ENCODE measurements at regions not wholly inside any gene's neighbourhood (a gene's known extent, or its start where the extent isn't known, plus 50 kb on each side); places are given as distances from the start of the nearest gene placed in this dataset.

DNA sequence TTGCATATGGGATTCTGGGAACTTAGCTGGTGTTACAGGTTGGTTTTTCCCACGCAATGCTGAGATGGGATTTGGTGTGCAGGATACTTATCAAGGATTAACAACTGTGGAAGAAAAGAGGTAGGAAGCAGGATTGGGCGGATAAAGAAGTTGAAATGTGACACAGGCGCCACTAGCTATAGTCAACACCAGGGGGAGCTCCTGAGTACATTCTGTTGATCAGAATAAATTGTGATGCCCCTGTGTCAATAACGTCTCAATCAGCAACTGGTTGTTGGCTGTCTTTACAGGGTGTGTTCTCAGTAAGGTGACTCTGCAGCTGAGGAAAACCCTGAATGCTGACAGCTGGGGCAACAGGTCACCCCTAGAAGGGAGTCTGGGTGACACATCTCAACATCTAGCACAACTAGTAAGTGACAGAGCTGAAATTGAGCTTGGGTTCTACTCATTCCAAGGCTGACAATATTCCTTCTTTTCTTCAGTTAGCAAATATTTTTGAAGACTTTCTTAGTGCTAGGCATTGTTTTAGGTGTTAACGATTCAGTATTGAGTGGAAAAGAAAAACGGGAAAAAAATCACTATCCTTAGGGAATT is 143.0 kb downstream of the ARL6IP6 start:
- no peak for DNase-seq

- no peak for DNase-seq
These were observed 140.3 kb downstream of the ARL6IP6 start for GRCh38 chr2:152858594-152859265.

DNA sequence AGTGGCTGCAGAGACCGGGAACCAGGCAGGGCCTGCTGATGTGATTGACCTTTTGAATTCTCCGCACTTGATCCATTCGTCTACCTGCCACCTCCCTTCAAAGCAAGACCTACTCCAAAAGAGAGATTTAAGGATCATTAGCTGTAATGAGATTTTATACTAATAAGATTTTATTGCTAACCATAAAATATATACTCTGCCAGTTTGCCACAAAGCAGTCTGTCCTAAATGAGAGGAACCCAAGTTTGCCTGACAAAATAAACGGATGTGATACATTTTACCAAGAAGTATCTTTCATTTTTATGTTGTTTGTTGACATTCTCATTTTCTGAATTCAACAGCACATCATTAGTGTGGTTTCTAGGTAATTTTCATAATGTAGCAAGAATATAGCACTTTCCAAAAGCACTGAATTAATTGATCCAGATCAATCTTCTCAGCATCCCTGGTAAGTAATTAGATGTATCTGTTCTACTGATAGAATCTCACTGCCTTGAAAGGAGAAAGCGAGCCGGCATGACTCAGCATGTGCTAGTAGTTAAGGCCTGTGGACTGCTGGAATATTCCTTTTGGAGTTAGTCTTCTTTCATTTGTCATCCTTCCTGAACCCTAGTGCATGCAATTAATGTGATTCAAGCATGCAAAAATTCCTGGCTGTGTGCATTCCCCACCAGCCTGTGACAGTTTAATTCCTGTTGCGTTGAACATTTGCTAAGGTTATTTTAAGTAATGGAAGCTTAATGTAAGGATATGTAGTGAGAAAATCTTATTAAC is 128.5 kb downstream of the ARL6IP6 start:
- DNase-seq: no peak

GRCh38 chr2:152835674-152836073 is 117.3 kb downstream of the ARL6IP6 start:
- DNase-seq: no peak

DNA sequence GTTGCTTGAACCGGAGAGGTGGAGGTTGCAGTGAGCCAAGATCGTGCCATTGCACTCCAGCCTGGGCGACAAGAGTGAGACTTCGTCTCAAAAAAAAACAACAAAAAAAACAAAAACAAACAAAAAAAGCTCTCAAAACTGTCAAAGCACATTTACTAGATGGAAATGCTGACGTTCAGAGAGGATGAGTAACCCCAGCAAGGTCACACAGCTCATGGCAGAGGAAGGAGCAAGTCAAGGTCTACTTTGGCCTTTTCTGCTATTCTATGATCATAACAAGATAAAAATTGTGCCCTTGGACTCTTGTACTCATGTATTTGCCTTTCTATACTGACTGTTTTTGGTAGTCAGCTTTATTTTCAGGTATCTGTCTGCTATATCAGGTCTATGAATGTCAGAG is 109.5 kb downstream of the ARL6IP6 start:
- no peak for DNase-seq

GRCh38 chr2:152826581-152827279 is 108.3 kb downstream of the ARL6IP6 start:
- DNase-seq: no peak

DNA sequence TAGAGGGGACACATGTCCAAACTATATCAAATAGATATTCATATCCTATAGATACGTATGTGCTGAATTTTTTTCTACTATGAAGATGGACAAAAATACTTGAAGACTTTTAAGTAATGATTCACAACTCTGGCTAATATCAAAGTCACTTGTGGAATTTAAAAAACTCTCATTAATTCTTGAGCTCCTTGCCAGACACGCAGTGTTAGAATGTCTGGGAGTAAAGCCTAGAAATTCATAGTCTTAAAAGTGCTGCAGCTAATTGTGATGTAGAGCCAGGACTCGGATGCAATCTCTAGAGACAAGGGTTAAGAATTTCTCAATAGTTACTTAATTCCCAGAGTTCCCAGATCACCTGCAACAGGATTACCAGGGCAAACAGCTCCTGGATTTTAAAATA is 107.4 kb downstream of the ARL6IP6 start:
- no peak for DNase-seq

- no peak for DNase-seq
These were observed 105.5 kb downstream of the ARL6IP6 start for GRCh38 chr2:152823905-152824304.

GRCh38 chr2:152822676-152823075 is 104.3 kb downstream of the ARL6IP6 start:
- DNase-seq: no peak

GRCh38 chr2:152820048-152820447 is 101.6 kb downstream of the ARL6IP6 start:
- no peak for DNase-seq

DNA sequence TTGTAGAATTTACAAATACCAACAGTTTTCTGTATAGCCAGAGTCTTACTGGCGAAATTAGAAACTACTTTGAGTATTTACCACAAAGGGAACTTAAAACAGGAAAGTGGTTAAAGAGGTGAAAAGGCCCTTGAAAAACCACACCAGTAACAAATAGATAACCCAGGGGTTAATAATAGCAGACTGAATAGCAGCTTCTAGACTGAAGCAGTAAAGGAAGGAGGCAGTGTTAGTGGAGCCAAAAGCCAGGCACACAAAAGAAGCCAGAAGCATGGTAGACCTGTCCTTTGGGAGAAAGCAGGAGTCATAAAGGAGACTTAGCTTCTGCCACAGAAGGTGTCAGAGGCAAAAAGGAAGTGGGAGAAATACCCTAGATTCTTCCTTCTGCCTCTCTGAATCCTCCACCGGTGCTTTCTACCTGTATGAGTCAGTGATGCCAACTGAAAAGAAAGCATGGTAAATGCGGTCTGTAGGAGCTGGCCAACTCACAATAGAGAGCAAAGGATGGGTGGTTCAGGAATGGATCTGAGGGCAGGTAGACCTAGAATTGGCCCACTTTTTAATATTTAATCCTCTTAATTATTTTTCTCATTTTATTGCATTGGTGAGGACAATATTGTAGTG is 97.3 kb downstream of the ARL6IP6 start:
- DNase-seq: no peak

DNA sequence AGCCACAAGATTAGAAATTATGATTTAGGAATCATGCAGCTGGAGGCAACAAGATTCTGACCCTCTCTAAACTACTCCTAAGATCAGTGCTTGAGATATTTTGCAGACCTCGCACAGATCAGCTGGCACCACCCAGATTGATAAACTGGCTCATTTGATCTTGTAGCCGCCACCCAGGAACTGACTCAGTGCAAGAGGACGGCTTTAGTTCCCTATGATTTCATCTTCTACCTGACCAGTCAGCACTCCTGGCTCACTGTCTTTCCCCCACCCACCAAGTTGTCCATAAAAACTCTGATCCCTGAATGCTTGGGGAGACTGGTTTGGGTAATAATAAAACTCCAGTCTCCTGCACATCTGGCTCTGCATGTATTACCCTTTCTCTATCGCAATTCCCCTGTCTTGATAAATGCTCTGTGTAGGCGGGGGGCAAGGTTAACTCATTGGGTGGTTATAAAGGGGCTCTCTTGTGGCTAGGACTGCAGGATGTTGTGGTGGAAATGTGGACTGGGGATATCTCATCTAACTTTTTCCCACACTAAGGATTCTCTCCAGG is 96.1 kb downstream of the ARL6IP6 start:
- DNase-seq: no peak

DNA sequence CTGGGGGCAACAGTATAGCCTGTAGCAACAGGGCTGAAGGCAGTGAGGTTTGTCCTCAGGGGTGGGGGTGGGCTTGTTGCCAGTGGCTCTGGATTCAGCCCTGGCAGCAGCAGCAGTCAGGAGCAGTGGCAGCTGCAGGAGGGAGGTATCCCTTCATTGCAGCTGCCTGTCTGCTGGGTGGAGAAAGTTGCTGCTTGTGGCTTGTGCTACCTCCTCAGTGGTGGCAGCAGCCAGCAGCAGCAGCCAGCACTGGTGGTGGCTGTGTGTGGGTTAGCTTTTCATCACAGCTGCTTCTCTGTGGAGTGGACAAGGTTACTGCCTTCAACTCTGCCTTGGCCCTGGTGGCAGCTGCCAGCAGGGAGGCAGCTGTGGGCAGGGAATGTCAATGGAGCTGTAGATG is 94.9 kb downstream of the ARL6IP6 start:
- DNase-seq: no peak
